ENCODE measurements at regions not wholly inside any gene's neighbourhood (a gene's known extent, or its start where the extent isn't known, plus 50 kb on each side); places are given as distances from the start of the nearest gene placed in this dataset.

DNA sequence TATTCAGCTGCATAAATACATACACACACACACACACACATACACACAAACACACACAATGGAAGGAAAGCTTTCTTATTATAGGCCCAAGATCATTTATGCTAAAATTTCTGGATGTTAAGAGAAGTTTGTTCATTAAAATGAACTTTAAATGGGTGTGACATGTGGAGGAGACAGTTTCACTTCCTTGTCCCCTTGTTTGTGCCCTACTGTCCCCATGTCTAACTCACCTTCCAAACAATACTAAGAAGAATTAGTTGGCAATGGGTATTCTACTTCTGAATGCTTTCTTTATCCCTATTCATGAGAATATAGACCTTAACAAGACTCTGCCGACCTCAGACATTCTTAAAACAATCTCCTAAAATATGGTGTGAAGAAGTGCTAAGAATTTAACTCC, 63.5 kb upstream of the NRIP1 start:
- TF ChIP-seq POLR2A (IDR thresholded peaks at IDR 0.05; ENCODE audit: low read depth) (no peak), EP300 (IDR thresholded peaks at IDR 0.05) (no peak), POLR2AphosphoS5 (IDR thresholded peaks at IDR 0.05) (no peak)
- TF ChIP-seq, protein P1, sequence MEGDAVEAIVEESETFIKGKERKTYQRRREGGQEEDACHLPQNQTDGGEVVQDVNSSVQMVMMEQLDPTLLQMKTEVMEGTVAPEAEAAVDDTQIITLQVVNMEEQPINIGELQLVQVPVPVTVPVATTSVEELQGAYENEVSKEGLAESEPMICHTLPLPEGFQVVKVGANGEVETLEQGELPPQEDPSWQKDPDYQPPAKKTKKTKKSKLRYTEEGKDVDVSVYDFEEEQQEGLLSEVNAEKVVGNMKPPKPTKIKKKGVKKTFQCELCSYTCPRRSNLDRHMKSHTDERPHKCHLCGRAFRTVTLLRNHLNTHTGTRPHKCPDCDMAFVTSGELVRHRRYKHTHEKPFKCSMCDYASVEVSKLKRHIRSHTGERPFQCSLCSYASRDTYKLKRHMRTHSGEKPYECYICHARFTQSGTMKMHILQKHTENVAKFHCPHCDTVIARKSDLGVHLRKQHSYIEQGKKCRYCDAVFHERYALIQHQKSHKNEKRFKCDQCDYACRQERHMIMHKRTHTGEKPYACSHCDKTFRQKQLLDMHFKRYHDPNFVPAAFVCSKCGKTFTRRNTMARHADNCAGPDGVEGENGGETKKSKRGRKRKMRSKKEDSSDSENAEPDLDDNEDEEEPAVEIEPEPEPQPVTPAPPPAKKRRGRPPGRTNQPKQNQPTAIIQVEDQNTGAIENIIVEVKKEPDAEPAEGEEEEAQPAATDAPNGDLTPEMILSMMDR (IDR thresholded peaks at IDR 0.05) = no peak

All from esophagus muscularis mucosa (tissue), 4 donors.